Activated CD4-positive, alpha-beta memory T cell treated with anti-CD3 and anti-CD28 coated beads for 36 hours (primary cell): ENCODE measurements at regions not wholly inside any gene's neighbourhood (a gene's known extent, or its start where the extent isn't known, plus 50 kb on each side); places are given as distances from the start of the nearest gene placed in this dataset.

Experiments used
- CTCF ChIA-PET: fragments of 350-600 bp; sonication (Branson Sonifier 250); formaldehyde crosslinking; loops from one replicate; lab custom pipeline; 2021; ENCODE audit warnings: antibody characterized with exemption, inconsistent platforms; lab: Charles Lee
- POLR2A ChIA-PET: fragments of 350-600 bp; sonication (Branson Sonifier 250); formaldehyde crosslinking; loops from one replicate; lab custom pipeline; 2021; ENCODE audit warnings: antibody characterized with exemption; lab: Charles Lee
- DNase-seq: peaks from one replicate; pipeline ENCODE4 v3.0.0-alpha.2; 2020
- H3K27ac Mint-ChIP-seq: one replicate; pipeline ENCODE4 v1.8.0; 2021; ENCODE audit warnings: mixed read lengths
- H3K27me3 Mint-ChIP-seq: one replicate; pipeline ENCODE4 v1.8.0; 2021; ENCODE audit warnings: mixed read lengths
- H3K36me3 Mint-ChIP-seq: one replicate; pipeline ENCODE4 v1.8.0; 2021; ENCODE audit warnings: mixed read lengths
- H3K4me1 Mint-ChIP-seq: one replicate; pipeline ENCODE4 v1.8.0; 2021; ENCODE audit warnings: low read depth, mixed read lengths
- H3K4me3 Mint-ChIP-seq: one replicate; pipeline ENCODE4 v1.8.0; 2021; ENCODE audit warnings: mild to moderate bottlenecking, mixed read lengths
- H3K9me3 Mint-ChIP-seq: one replicate; pipeline ENCODE4 v1.8.0; 2021; ENCODE audit warnings: mixed read lengths
- intact Hi-C: fragments of 100-400 bp; cut with micrococcal nuclease; formaldehyde crosslinking; loops from one replicate; pipeline ENCODE4 v1.15.1; 2023

DNA sequence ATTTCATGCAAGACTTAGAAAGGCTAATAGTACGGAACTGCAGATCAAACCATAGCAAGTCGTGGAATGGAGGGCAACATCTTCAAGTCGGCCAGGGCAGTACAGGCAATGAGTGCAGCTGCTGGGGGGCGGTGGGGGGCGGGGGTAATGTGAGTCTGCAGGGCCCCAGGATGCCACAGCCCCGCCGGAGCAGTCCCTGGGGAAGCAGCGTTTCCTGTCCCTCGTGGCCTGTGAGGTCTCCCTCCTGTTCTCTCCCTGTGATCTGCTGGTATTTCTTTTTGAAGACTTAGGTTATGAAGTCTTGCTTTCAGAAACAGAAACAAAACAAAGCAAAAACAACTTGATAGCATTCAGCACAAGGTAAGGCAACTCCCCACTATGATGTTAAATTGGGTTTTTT, 351.9 kb downstream of the FOXA2 start:
- intact Hi-C loops: no loop called here
- DNase-seq: no peak
- Mint-ChIP-seq H3K4me3 (no peak overlapping the region), H3K4me1 (no peaks in the 10 kb centered on the region), H3K27ac (no peak overlapping the region), H3K27me3 (no peaks in the 10 kb centered on the region), H3K9me3 (peaks cover 4% of the 10 kb centered on the region), H3K36me3 (no peaks in the 10 kb centered on the region)
- ChIA-PET CTCF (no interaction called here), POLR2A (no interaction called here)

DNA sequence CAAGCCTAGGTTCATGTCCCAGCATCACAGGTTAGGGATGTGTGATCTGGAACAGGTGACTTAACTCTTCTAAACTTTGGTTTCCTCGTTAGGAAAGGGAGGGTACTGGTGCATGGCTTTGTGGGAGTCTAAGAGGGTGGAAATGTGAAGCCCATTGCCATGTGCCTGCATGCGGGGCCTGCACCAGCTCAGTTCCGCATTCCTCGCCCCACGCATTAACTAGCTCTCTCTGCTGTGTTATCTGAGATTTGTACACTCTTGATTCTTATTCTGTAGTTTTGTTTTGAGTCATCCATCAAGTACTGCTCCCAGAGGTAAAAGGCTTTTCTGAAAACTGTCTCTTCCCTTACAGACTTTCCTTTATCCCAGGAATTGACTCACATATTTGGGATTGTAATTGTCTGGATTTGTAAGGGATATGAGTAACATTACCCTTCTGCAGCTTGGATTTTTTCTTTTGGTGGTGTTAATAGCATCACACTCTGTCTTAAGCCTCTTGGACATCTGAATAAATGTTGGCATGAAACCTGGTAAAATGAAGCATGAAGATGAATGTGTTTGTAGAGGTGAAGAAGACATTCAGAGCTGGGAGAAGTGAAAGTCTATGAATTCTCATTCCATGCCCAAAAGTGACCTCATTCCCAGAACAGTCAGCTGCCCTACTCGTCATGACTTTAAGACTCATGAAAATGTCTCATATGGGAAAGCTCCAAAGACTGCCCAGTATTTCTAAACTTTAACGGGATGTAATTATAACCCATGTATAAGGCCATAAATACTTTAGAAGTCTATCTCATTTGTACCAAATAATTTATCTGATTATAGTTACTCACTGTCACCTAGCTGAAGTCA, 357.3 kb downstream of the FOXA2 start:
- CTCF ChIA-PET: no interaction called here

DNA sequence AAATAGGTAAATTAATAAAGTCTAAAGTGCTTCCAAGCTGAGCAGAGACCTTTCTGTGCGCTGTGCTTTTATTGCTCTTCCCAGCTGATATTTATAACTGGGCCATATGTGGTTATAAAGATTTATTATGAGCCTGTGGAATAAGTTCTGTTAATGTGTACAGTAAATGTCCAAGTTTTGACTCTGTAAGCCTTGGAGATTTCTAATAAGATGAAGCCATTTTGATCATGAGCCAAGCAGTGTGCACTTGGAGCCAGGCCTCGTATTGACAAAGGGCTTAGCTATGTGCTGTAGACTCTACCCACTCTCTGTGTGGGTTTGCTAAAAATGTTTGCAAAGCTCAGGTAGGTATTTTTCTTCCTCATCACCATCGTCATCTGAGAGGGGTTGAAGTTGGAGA, 361.1 kb downstream of the FOXA2 start:
- no peak for DNase-seq
- ChIA-PET CTCF (no interaction called here), POLR2A (no interaction called here)
- no peak overlapping the region for H3K4me3 Mint-ChIP-seq
- H3K36me3 Mint-ChIP-seq: no peaks in the 10 kb centered on the region
- H3K27ac Mint-ChIP-seq: no peak overlapping the region
- intact Hi-C loops: no loop called here
- H3K9me3 Mint-ChIP-seq: peaks cover 5% of the 10 kb centered on the region
- no peaks in the 10 kb centered on the region for H3K4me1 Mint-ChIP-seq
- no peaks in the 10 kb centered on the region for H3K27me3 Mint-ChIP-seq

More for the DNA sequence above, 357.3 kb downstream of the FOXA2 start:
- no peaks in the 10 kb centered on the region for H3K4me1 Mint-ChIP-seq
- H3K4me3 Mint-ChIP-seq: no peak overlapping the region
- POLR2A ChIA-PET: no interaction called here
- no peak for DNase-seq
- peaks cover 8% of the 10 kb centered on the region for H3K9me3 Mint-ChIP-seq
- H3K36me3 Mint-ChIP-seq: no peaks in the 10 kb centered on the region
- H3K27me3 Mint-ChIP-seq: no peaks in the 10 kb centered on the region
- intact Hi-C loops: no loop called here
- no peak overlapping the region for H3K27ac Mint-ChIP-seq

- Mint-ChIP-seq H3K27me3 (no peaks in the 10 kb centered on the region), H3K27ac (no peak overlapping the region), H3K9me3 (no peaks in the 10 kb centered on the region), H3K4me1 (no peaks in the 10 kb centered on the region), H3K4me3 (no peak overlapping the region), H3K36me3 (no peaks in the 10 kb centered on the region)
- ChIA-PET POLR2A (no interaction called here), CTCF (no interaction called here)
- no peak for DNase-seq
- intact Hi-C loops: no loop called here
These were observed 366.5 kb downstream of the FOXA2 start for GRCh38 chr20:22217712-22218352.

DNA sequence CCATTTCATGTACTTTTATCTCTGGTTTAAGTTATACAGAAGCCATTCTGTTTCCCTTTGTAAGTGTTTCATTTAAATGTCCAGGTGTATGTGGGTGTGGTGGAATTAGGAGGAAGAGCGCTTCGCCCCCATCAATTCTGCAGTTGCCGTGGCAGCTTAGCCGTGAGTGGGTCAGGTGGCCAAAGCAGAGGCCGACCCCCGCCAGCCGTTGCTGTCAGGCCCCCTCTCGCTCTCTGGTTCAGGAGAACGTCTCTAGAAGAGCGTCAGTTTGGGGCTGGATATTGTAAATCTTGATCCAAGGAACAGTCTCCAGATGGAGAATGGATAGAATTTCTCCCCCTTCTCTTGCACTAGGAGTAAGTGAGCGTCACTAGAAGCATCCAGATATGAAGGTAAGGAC, 367.4 kb downstream of the FOXA2 start:
- ChIA-PET POLR2A (no interaction called here), CTCF (no interaction called here)
- Mint-ChIP-seq H3K9me3 (no peaks in the 10 kb centered on the region), H3K27ac (no peak overlapping the region), H3K4me3 (no peak overlapping the region), H3K36me3 (no peaks in the 10 kb centered on the region), H3K4me1 (no peaks in the 10 kb centered on the region), H3K27me3 (no peaks in the 10 kb centered on the region)
- DNase-seq: no peak
- intact Hi-C loops: no loop called here

DNA sequence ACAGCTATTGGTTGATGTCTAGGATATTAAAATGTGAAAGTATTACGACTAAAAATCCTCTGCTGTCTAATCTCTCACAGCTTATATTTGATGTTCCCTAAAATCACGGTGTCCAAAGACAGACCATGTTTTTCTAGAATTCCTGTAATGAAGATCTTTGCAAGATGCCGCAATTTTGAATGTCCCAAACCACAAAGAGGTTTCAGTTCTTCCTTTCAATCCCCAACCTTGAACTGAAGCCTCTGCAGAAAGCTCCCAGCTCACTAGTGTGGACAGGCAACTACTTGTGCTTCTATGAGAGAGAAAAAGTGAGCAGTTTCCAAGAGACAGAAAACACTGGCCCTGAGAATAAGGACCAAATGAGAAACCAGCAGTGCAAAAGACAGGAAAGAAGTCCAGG, 370.1 kb downstream of the FOXA2 start:
- CTCF ChIA-PET: no interaction called here
- intact Hi-C loops: no loop called here
- no peaks in the 10 kb centered on the region for H3K36me3 Mint-ChIP-seq
- no peaks in the 10 kb centered on the region for H3K27me3 Mint-ChIP-seq
- no peak for DNase-seq
- no peak overlapping the region for H3K27ac Mint-ChIP-seq
- no peaks in the 10 kb centered on the region for H3K4me1 Mint-ChIP-seq
- peaks cover 2% of the 10 kb centered on the region for H3K9me3 Mint-ChIP-seq
- no peak overlapping the region for H3K4me3 Mint-ChIP-seq
- POLR2A ChIA-PET: no interaction called here

GRCh38 chr20:22213271-22213670, 371.1 kb downstream of the FOXA2 start:
- intact Hi-C loops: no loop called here
- ChIA-PET CTCF (interaction anchor here (0.6 kb wide), 1 partner anchor 52 kb away, joined by 4 read pairs; no protein-coding TSS in a partner anchor), POLR2A (no interaction called here)
- H3K4me3 Mint-ChIP-seq: no peak overlapping the region
- H3K36me3 Mint-ChIP-seq: no peaks in the 10 kb centered on the region
- no peaks in the 10 kb centered on the region for H3K27me3 Mint-ChIP-seq
- no peak for DNase-seq
- peaks cover 7% of the 10 kb centered on the region for H3K9me3 Mint-ChIP-seq
- H3K4me1 Mint-ChIP-seq: no peaks in the 10 kb centered on the region
- no peak overlapping the region for H3K27ac Mint-ChIP-seq

DNA sequence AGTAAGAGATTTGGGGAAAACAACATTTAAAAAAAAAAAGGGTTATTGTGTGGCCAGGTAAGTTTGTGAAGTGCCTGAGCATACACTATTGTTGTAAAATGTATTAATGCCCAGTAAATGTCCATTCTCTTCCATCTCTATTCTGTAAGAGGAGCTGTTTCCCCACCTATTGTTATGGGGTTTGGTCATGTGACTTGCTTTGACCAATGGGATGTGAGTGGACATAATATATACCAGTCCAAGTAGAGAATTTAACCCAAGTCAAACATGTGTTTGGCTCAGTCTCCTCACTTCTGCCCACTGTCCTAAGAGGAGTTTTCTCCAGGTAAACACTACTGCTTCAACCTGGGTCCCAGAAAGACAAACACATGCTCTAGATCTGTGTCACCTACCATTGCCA, 377.1 kb downstream of the FOXA2 start:
- POLR2A ChIA-PET: no interaction called here
- Mint-ChIP-seq H3K36me3 (no peaks in the 10 kb centered on the region), H3K27ac (no peak overlapping the region), H3K4me1 (no peaks in the 10 kb centered on the region), H3K9me3 (peaks cover 35% of the 10 kb centered on the region), H3K4me3 (no peak overlapping the region), H3K27me3 (no peaks in the 10 kb centered on the region)
- intact Hi-C loops: no loop called here
- CTCF ChIA-PET: no interaction called here
- DNase-seq: no peak

GRCh38 chr20:22204801-22205200, 379.6 kb downstream of the FOXA2 start:
- Mint-ChIP-seq H3K27me3 (no peaks in the 10 kb centered on the region), H3K36me3 (no peaks in the 10 kb centered on the region), H3K4me3 (no peak overlapping the region), H3K4me1 (no peaks in the 10 kb centered on the region), H3K27ac (no peak overlapping the region), H3K9me3 (peaks cover 53% of the 10 kb centered on the region)
- POLR2A ChIA-PET: no interaction called here
- DNase-seq: no peak
- intact Hi-C loops: no loop called here
- CTCF ChIA-PET: no interaction called here

DNA sequence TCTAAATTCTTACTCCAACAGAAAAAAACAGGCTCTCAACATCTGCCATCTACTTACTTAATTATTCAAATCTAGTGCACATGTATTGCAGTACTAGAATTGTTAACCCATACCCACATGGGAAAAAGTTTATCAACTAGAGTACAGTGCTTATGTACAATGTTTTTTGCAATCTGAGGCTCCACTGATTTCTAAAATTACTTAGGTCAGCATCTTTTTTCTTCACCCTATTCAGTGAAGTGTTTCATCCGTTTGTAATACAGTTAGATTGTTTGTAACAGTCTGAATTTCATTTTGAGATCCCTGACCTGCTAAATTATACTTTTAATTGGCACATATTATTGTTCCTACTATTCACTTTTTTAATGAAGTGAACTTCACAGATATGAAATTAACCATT, 402.2 kb downstream of the FOXA2 start:
- Mint-ChIP-seq H3K9me3 (peaks cover 31% of the 10 kb centered on the region), H3K27me3 (no peaks in the 10 kb centered on the region), H3K4me3 (no peak overlapping the region), H3K36me3 (no peaks in the 10 kb centered on the region), H3K27ac (no peak overlapping the region), H3K4me1 (no peaks in the 10 kb centered on the region)
- intact Hi-C loops: no loop called here
- ChIA-PET CTCF (no interaction called here), POLR2A (no interaction called here)
- no peak for DNase-seq

DNA sequence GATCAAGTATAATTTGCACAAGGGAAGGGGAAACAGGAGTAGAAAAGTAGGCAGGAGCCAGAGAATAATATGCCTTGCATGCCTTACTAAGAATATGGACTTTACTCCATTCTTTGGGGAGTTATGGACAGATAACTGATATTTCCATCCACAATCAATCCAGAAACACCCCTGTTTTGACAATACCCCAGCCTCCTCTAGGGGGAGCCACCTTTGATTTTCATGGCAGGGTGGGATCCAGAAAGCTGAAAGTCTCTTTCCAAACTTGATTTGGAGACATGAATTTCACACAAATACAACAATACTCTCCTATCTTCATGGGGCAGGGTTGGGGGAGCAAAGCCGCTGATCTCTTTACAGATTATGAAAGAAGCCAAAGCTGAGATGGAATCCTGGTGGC, 404.1 kb downstream of the FOXA2 start:
- no peaks in the 10 kb centered on the region for H3K4me1 Mint-ChIP-seq
- no peaks in the 10 kb centered on the region for H3K27me3 Mint-ChIP-seq
- no peak for DNase-seq
- H3K9me3 Mint-ChIP-seq: peaks cover 28% of the 10 kb centered on the region
- CTCF ChIA-PET: no interaction called here
- no peaks in the 10 kb centered on the region for H3K36me3 Mint-ChIP-seq
- no peak overlapping the region for H3K4me3 Mint-ChIP-seq
- POLR2A ChIA-PET: no interaction called here
- H3K27ac Mint-ChIP-seq: no peak overlapping the region
- intact Hi-C loops: no loop called here

- ChIA-PET CTCF (no interaction called here), POLR2A (no interaction called here)
- no peak for DNase-seq
- Mint-ChIP-seq H3K4me1 (no peaks in the 10 kb centered on the region), H3K4me3 (no peak overlapping the region), H3K9me3 (peaks cover 10% of the 10 kb centered on the region), H3K36me3 (no peaks in the 10 kb centered on the region), H3K27me3 (no peaks in the 10 kb centered on the region), H3K27ac (no peak overlapping the region)
- intact Hi-C loops: no loop called here
These were observed 424.2 kb downstream of the FOXA2 start for GRCh38 chr20:22160101-22160652.

DNA sequence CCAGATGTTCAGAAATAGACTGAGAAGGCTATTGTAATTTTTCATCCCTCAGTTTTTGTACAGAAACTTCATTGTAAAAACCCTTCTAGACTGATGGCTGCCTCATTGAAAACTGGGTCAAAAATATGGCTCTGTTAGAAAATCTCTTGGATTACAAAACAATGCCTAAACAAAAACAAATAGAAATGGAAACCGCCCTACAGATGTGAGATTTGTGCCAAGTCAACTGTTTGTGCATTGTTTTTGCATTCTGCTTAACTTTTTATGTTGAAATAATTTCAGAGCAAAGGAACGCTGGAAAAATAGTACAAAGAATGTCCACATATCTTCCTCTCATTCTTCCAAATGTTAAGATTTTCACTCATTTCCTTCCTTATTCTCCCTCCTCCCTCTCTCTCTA, 425.1 kb downstream of the FOXA2 start:
- Mint-ChIP-seq H3K9me3 (peaks cover 14% of the 10 kb centered on the region), H3K4me3 (no peak overlapping the region), H3K27ac (no peak overlapping the region), H3K27me3 (no peaks in the 10 kb centered on the region), H3K4me1 (no peaks in the 10 kb centered on the region), H3K36me3 (no peaks in the 10 kb centered on the region)
- intact Hi-C loops: no loop called here
- DNase-seq: no peak
- CTCF ChIA-PET: no interaction called here
- POLR2A ChIA-PET: no interaction called here
